Hematopoietic multipotent progenitor cell treated with erythropoietin and hydrocortisone succinate and interleukin-3 and kit ligand, for 8 days (in vitro differentiated cells): ENCODE measurements at regions not wholly inside any gene's neighbourhood (a gene's known extent, or its start where the extent isn't known, plus 50 kb on each side); places are given as distances from the start of the nearest gene placed in this dataset.

Source experiments
- DNase-seq: peaks from one replicate; pipeline ENCODE4 v3.0.0-alpha.2; 2015

GRCh38 chr4:11496351-11496829, 67.7 kb upstream of the HS3ST1 start:
- no peak for DNase-seq

- no peak for DNase-seq
Observed at GRCh38 chr4:11495818-11496217, 67.1 kb upstream of the HS3ST1 start.

GRCh38 chr4:11495291-11495690, 66.6 kb upstream of the HS3ST1 start:
- DNase-seq = no peak

GRCh38 chr4:11494232-11494631, 65.5 kb upstream of the HS3ST1 start:
- DNase-seq = no peak

DNA sequence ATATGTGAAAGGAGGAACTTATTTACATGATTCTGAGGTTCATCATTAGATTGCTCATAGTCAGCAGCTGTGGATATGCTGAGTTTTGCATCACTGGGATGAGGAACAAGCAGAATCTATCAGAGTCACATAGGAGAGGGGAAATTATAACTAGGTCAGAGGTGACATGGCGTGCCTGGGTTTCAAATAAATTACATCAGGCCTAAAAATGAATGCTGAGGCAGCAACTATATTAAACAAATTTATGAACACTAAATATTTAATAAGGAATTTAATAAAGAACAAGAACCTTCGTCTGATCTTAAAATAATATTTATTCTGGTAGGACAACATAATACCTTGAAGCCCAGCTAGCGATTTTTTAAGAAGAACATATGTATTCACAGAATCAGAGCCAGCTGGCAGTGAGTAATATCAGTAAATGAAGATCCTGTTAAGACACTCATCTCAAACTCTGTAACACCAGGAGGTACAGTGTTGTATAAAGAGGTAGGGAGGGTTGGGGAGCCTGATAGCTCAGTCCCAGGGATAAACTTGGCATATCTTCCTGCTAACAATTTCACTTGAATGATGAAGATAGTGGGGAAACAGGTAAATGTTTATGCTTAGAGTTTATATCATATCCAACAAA, 60.9 kb upstream of the HS3ST1 start:
- DNase-seq = no peak

GRCh38 chr4:11488657-11489452, 60.2 kb upstream of the HS3ST1 start:
- no peak for DNase-seq

GRCh38 chr4:11487868-11488544, 59.3 kb upstream of the HS3ST1 start:
- DNase-seq = no peak

- no peak for DNase-seq
Observed at GRCh38 chr4:11487139-11487538, 58.4 kb upstream of the HS3ST1 start.

GRCh38 chr4:11485926-11486325, 57.2 kb upstream of the HS3ST1 start:
- no peak for DNase-seq

DNA sequence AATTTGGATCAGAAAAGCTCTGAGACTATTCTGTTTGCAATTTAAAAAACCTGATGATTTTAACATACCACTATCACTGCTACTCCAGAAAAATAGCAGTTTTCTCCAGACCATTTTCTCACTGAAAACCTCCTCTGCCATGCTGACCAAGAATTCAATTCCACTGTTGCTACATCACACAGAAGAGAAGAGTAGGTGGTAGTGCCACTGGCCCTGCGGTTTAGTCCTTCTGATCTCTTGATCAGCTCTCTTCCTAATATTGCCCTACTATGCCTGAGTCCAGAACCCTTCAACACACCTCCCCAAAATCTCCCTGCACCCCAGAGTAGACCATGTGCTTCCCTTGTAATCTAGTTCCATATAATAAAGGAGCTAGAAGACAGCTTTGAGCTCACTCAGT, 55.8 kb upstream of the HS3ST1 start:
- DNase-seq = no peak

DNA sequence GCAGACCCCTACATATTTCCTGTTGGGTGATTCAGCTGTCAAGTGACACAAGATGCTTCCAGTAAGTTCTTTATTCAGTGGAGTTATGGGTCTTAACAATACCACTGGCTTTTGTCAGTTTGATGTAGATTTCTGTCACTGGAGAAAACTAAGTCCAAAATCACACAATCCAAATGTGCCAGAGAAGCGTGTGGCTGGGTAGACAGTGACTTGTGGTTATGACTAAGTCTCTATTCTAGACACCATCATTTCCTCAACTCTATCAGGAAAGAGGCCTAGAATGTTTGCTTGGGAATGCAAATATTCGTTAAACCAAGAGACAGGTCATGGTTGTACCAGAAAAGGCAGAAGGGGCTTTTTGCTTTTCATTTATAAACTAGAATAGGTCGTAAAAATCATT, 54.4 kb upstream of the HS3ST1 start:
- no peak for DNase-seq

DNA sequence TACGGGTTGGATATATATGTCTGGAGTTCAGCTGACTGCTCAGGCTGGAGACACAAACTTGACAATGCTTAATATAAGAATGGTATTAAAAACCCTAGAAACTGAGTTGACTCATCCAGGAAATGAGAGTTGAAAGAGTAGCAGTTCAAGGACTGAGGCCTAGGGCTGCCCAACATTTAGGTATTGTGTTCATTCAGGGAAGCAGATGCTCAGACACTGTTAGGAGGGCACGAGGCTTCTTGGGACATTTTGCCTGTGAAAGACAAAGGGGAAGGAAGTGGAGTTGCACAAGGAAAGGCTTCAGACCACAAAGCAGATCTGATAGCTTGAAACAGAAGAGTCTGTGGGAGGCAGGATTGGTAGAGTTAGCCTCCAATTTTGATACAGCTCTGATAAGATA, 52.0 kb upstream of the HS3ST1 start:
- DNase-seq = peak; percentile 21
